IMR-90 (cell line): ENCODE measurements at regions not wholly inside any gene's neighbourhood (a gene's known extent, or its start where the extent isn't known, plus 50 kb on each side); places are given as distances from the start of the nearest gene placed in this dataset.
"Not testable (repeated sequence)": the region's sequence is repeated elsewhere in the genome, so short reads cannot be mapped to it uniquely, and the experiment has no call there.

ENCODE experiments used
- BHLHE40 ChIP-seq: fragments of 150-350 bp; IDR thresholded peaks from 2 replicates; pipeline ENCODE4 v1.6.1; 2016; ENCODE audit warnings: mild to moderate bottlenecking, low read depth, low read length
- CEBPB ChIP-seq: IDR thresholded peaks from 2 replicates; pipeline ENCODE4 v1.6.1; 2012; ENCODE audit warnings: low read depth, low read length, improper control_type of control experiment
- CHD1 ChIP-seq: IDR thresholded peaks from 2 replicates; pipeline ENCODE4 v1.6.1; 2012; ENCODE audit warnings: low read depth, low read length, improper control_type of control experiment
- MAFK ChIP-seq: IDR thresholded peaks from 2 replicates; pipeline ENCODE4 v1.6.1; 2012; ENCODE audit warnings: low read depth, low read length, improper control_type of control experiment
- MAZ ChIP-seq: IDR thresholded peaks from 2 replicates; pipeline ENCODE4 v1.6.1; 2012; ENCODE audit warnings: low read depth, mild to moderate bottlenecking, low read length, improper control_type of control experiment, moderate library complexity, borderline replicate concordance
- MXI1 ChIP-seq: IDR thresholded peaks from 2 replicates; pipeline ENCODE4 v1.6.1; 2012; ENCODE audit warnings: low read depth, mild to moderate bottlenecking, low read length, moderate library complexity, borderline replicate concordance
- POLR2A ChIP-seq: IDR thresholded peaks from 2 replicates; pipeline ENCODE4 v1.6.1; 2012; ENCODE audit warnings: mild to moderate bottlenecking, low read depth, low read length
- RAD21 ChIP-seq: IDR thresholded peaks from 2 replicates; pipeline ENCODE4 v1.6.1; 2012; ENCODE audit warnings: low read length, improper control_type of control experiment
- RCOR1 ChIP-seq: IDR thresholded peaks from 2 replicates; pipeline ENCODE4 v1.6.1; 2012; ENCODE audit warnings: mild to moderate bottlenecking, low read length, improper control_type of control experiment; ENCODE audit not compliant: insufficient replicate concordance
- RFX5 ChIP-seq: IDR thresholded peaks from 2 replicates; pipeline ENCODE4 v1.8.0; 2012; ENCODE audit warnings: low read depth, mild to moderate bottlenecking, low read length, moderate library complexity
- SMC3 ChIP-seq: fragments of 150-350 bp; IDR thresholded peaks from 2 replicates; pipeline ENCODE4 v1.6.1; 2016; ENCODE audit warnings: low read depth, mild to moderate bottlenecking, antibody characterized with exemption, low read length, moderate library complexity
- TF ChIP-seq, protein P1 (sequence below): conservative IDR thresholded peaks from 2 replicates; pipeline ENCODE4 v1.5.1; 2012; ENCODE audit warnings: mild to moderate bottlenecking, low read depth, low read length, improper control_type of control experiment
- TF ChIP-seq, protein P2 (sequence below): fragments of 150-350 bp; IDR thresholded peaks from 2 replicates; pipeline ENCODE4 v1.6.1; 2016; ENCODE audit warnings: low read depth, mild to moderate bottlenecking, low read length, moderate library complexity, borderline replicate concordance
- TF ChIP-seq, protein P3 (sequence below): fragments of 150-350 bp; IDR thresholded peaks from 2 replicates; pipeline ENCODE4 v1.6.1; 2017; ENCODE audit warnings: mild to moderate bottlenecking, antibody characterized with exemption, low read length, low read depth

DNA sequence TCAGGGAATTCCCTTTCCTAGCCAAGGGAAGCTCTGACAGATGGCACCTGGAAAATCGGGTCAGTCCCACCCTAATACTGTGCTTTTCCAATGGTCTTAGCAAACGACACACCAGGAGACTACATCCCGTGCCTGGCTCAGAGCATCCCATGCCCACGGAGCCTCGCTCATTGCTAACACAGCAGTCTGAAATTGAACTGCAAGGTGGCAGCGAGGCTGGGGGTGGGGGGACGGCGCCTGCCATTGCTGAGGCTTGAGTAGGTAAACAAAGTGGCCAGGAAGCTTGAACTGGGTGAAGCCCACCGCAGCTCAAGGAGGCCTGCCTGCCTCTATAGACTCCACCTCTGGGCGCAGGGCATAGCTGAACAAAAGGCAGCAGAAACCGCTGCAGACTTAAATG lies 279.5 kb upstream of the LUZP2 start:
- not testable (repeated sequence) for TF ChIP-seq CHD1, MAFK, RFX5, POLR2A, CEBPB, MXI1, RAD21, BHLHE40, SMC3, RCOR1, MAZ
- TF ChIP-seq, protein P1, sequence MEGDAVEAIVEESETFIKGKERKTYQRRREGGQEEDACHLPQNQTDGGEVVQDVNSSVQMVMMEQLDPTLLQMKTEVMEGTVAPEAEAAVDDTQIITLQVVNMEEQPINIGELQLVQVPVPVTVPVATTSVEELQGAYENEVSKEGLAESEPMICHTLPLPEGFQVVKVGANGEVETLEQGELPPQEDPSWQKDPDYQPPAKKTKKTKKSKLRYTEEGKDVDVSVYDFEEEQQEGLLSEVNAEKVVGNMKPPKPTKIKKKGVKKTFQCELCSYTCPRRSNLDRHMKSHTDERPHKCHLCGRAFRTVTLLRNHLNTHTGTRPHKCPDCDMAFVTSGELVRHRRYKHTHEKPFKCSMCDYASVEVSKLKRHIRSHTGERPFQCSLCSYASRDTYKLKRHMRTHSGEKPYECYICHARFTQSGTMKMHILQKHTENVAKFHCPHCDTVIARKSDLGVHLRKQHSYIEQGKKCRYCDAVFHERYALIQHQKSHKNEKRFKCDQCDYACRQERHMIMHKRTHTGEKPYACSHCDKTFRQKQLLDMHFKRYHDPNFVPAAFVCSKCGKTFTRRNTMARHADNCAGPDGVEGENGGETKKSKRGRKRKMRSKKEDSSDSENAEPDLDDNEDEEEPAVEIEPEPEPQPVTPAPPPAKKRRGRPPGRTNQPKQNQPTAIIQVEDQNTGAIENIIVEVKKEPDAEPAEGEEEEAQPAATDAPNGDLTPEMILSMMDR: not testable (repeated sequence)
- TF ChIP-seq, protein P2, sequence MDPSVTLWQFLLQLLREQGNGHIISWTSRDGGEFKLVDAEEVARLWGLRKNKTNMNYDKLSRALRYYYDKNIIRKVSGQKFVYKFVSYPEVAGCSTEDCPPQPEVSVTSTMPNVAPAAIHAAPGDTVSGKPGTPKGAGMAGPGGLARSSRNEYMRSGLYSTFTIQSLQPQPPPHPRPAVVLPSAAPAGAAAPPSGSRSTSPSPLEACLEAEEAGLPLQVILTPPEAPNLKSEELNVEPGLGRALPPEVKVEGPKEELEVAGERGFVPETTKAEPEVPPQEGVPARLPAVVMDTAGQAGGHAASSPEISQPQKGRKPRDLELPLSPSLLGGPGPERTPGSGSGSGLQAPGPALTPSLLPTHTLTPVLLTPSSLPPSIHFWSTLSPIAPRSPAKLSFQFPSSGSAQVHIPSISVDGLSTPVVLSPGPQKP: not testable (repeated sequence)
- TF ChIP-seq, protein P3, sequence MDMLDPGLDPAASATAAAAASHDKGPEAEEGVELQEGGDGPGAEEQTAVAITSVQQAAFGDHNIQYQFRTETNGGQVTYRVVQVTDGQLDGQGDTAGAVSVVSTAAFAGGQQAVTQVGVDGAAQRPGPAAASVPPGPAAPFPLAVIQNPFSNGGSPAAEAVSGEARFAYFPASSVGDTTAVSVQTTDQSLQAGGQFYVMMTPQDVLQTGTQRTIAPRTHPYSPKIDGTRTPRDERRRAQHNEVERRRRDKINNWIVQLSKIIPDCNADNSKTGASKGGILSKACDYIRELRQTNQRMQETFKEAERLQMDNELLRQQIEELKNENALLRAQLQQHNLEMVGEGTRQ: not testable (repeated sequence)
